Upper lobe of left lung (tissue), 4 donors: ENCODE measurements at regions not wholly inside any gene's neighbourhood (a gene's known extent, or its start where the extent isn't known, plus 50 kb on each side); places are given as distances from the start of the nearest gene placed in this dataset.

Experiments used
- POLR2A ChIP-seq, 4 donors: fragments of 450-650 bp; IDR thresholded peaks; one replicate each; pipeline ENCODE4 v1.5.1; 2016 to 2017; ENCODE audit warnings: antibody characterized with exemption in 4 of 4, mild to moderate bottlenecking in 2 of 4
- POLR2AphosphoS5 ChIP-seq, 2 donors: sonication (generic); formaldehyde crosslinking; IDR thresholded peaks; one replicate each; pipeline ENCODE4 v1.5.1; 2017; ENCODE audit warnings: antibody characterized with exemption in 2 of 2
- TF ChIP-seq, protein P1 (sequence below), 6 experiments: fragments of 450-650 bp in 4 of 6; fragments of 200-600 bp in 2 of 6; sonication (generic) in 2 of 6; IDR thresholded peaks; one replicate each; pipeline ENCODE4 v1.5.1; 2016 to 2019; ENCODE audit warnings: antibody characterized with exemption in 6 of 6

- TF ChIP-seq, protein P1, sequence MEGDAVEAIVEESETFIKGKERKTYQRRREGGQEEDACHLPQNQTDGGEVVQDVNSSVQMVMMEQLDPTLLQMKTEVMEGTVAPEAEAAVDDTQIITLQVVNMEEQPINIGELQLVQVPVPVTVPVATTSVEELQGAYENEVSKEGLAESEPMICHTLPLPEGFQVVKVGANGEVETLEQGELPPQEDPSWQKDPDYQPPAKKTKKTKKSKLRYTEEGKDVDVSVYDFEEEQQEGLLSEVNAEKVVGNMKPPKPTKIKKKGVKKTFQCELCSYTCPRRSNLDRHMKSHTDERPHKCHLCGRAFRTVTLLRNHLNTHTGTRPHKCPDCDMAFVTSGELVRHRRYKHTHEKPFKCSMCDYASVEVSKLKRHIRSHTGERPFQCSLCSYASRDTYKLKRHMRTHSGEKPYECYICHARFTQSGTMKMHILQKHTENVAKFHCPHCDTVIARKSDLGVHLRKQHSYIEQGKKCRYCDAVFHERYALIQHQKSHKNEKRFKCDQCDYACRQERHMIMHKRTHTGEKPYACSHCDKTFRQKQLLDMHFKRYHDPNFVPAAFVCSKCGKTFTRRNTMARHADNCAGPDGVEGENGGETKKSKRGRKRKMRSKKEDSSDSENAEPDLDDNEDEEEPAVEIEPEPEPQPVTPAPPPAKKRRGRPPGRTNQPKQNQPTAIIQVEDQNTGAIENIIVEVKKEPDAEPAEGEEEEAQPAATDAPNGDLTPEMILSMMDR (IDR thresholded peaks at IDR 0.05): no peak
- TF ChIP-seq POLR2AphosphoS5 (IDR thresholded peaks at IDR 0.05) (no peak), POLR2A (IDR thresholded peaks at IDR 0.05) (no peak)
Measured at GRCh38 chr2:41605311-41605710, 442.5 kb upstream of the PKDCC start.
